KG1 (cell line): ENCODE measurements at regions not wholly inside any gene's neighbourhood (a gene's known extent, or its start where the extent isn't known, plus 50 kb on each side); places are given as distances from the start of the nearest gene placed in this dataset.
"Not testable (repeated sequence)": the region's sequence is repeated elsewhere in the genome, so short reads cannot be mapped to it uniquely, and the experiment has no call there.

ENCODE experiments used
- DNase-seq: peaks from one replicate; lab custom pipeline; 2025; lab: John Stamatoyannopoulos, UW

GRCh38 chr5:56732121-56732520, 83.2 kb upstream of the MAP3K1 start:
- no peak for DNase-seq

- DNase-seq, result not testable (repeated sequence)
These were observed 83.9 kb upstream of the MAP3K1 start for GRCh38 chr5:56731473-56731872.

GRCh38 chr5:56729488-56729887, 85.9 kb upstream of the MAP3K1 start:
- DNase-seq, result no peak

- DNase-seq, result no peak
These were observed 89.5 kb upstream of the MAP3K1 start for GRCh38 chr5:56725711-56726411.

GRCh38 chr5:56724857-56725256, 90.5 kb upstream of the MAP3K1 start:
- DNase-seq, result not testable (repeated sequence)

- DNase-seq, result no peak
These were observed 93.0 kb upstream of the MAP3K1 start for GRCh38 chr5:56722317-56722716.

- no peak for DNase-seq
These were observed 97.9 kb upstream of the MAP3K1 start for GRCh38 chr5:56717253-56717987.

- no peak for DNase-seq
These were observed 99.4 kb upstream of the MAP3K1 start for GRCh38 chr5:56715986-56716385.

- no peak for DNase-seq
These were observed 102.3 kb upstream of the MAP3K1 start for GRCh38 chr5:56712895-56713591.

GRCh38 chr5:56710826-56711590, 104.3 kb upstream of the MAP3K1 start:
- DNase-seq, result no peak

GRCh38 chr5:56706504-56706903, 108.8 kb upstream of the MAP3K1 start:
- DNase-seq, result no peak

- DNase-seq, result no peak
These were observed 110.1 kb upstream of the MAP3K1 start for GRCh38 chr5:56705217-56705616.

GRCh38 chr5:56703952-56704351, 111.4 kb upstream of the MAP3K1 start:
- no peak for DNase-seq

- no peak for DNase-seq
These were observed 114.6 kb upstream of the MAP3K1 start for GRCh38 chr5:56700711-56701110.

GRCh38 chr5:56699538-56699937, 115.8 kb upstream of the MAP3K1 start:
- no peak for DNase-seq

GRCh38 chr5:56698463-56699381, 116.6 kb upstream of the MAP3K1 start:
- no peak for DNase-seq

- no peak for DNase-seq
These were observed 118.4 kb upstream of the MAP3K1 start for GRCh38 chr5:56696900-56697299.

GRCh38 chr5:56693220-56693579, 122.1 kb upstream of the MAP3K1 start:
- DNase-seq, result no peak

- DNase-seq, result no peak
These were observed 122.8 kb upstream of the MAP3K1 start for GRCh38 chr5:56692359-56693219.

- no peak for DNase-seq
These were observed 126.9 kb upstream of the MAP3K1 start for GRCh38 chr5:56688402-56688801.
